ENCODE measurements at regions not wholly inside any gene's neighbourhood (a gene's known extent, or its start where the extent isn't known, plus 50 kb on each side); places are given as distances from the start of the nearest gene placed in this dataset.

DNA sequence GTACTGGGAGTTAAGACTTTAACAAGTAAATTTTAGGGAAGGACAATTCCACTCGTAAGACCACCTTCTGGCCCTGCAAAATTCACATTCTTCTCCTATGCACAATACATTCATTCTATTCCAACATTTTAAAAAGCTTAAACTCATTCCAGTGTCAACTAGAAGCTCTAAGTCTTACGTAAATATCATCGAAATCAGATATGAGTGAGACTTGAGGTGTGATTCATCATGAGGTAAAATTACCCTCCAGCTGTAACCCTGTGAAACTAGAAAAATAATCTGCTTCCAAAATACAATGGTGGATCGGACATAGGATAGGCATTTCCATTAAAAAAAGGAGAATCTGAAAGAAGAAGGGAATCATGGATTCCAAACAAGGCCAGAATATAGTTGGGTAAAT lies 370.3 kb downstream of the CDC14C start:
- no peak for TF ChIP-seq FOXA2 (IDR thresholded peaks at IDR 0.05)
- TF ChIP-seq NR2F2 (IDR thresholded peaks at IDR 0.05): no peak
- no peak for TF ChIP-seq GABPA (IDR thresholded peaks at IDR 0.05 in 1 of 2, conservative IDR thresholded peaks at IDR 0.05 in 1 of 2)
- no peak for TF ChIP-seq MAX (IDR thresholded peaks at IDR 0.05)
- TF ChIP-seq CTCF (IDR thresholded peaks at IDR 0.05; ENCODE audit: low read depth, low read length, missing input control): no peak
- TF ChIP-seq SP1 (IDR thresholded peaks at IDR 0.05): no peak
- no peak for TF ChIP-seq YY1 (IDR thresholded peaks at IDR 0.05)
- TF ChIP-seq JUND (IDR thresholded peaks at IDR 0.05): no peak
- TF ChIP-seq, protein P1, sequence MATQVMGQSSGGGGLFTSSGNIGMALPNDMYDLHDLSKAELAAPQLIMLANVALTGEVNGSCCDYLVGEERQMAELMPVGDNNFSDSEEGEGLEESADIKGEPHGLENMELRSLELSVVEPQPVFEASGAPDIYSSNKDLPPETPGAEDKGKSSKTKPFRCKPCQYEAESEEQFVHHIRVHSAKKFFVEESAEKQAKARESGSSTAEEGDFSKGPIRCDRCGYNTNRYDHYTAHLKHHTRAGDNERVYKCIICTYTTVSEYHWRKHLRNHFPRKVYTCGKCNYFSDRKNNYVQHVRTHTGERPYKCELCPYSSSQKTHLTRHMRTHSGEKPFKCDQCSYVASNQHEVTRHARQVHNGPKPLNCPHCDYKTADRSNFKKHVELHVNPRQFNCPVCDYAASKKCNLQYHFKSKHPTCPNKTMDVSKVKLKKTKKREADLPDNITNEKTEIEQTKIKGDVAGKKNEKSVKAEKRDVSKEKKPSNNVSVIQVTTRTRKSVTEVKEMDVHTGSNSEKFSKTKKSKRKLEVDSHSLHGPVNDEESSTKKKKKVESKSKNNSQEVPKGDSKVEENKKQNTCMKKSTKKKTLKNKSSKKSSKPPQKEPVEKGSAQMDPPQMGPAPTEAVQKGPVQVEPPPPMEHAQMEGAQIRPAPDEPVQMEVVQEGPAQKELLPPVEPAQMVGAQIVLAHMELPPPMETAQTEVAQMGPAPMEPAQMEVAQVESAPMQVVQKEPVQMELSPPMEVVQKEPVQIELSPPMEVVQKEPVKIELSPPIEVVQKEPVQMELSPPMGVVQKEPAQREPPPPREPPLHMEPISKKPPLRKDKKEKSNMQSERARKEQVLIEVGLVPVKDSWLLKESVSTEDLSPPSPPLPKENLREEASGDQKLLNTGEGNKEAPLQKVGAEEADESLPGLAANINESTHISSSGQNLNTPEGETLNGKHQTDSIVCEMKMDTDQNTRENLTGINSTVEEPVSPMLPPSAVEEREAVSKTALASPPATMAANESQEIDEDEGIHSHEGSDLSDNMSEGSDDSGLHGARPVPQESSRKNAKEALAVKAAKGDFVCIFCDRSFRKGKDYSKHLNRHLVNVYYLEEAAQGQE (IDR thresholded peaks at IDR 0.05): no peak
- no peak for TF ChIP-seq RAD21 (IDR thresholded peaks at IDR 0.05)
- TF ChIP-seq FOXA1 (IDR thresholded peaks at IDR 0.05): no peak
- TF ChIP-seq, protein P2, sequence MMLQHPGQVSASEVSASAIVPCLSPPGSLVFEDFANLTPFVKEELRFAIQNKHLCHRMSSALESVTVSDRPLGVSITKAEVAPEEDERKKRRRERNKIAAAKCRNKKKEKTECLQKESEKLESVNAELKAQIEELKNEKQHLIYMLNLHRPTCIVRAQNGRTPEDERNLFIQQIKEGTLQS (IDR thresholded peaks at IDR 0.05): no peak
- TF ChIP-seq TAF1 (conservative IDR thresholded peaks at IDR 0.05): no peak
- no peak for TF ChIP-seq EGR1 (IDR thresholded peaks at IDR 0.05; ENCODE audit: low read depth in 2 of 2)
- TF ChIP-seq HNF4A (conservative IDR thresholded peaks at IDR 0.05): no peak
- TF ChIP-seq HNF4G (IDR thresholded peaks at IDR 0.05): no peak
- TF ChIP-seq RXRA (IDR thresholded peaks at IDR 0.05): no peak
- Histone ChIP-seq H3K36me3 (ENCODE audit: control insufficient read depth in 4 of 4, insufficient read depth in 3 of 4, low read depth in 1 of 4, low read length in 3 of 4) (no peaks in the 10 kb centered on the region), H3K27me3 (ENCODE audit: control insufficient read depth in 4 of 4, insufficient read depth in 4 of 4, low read length in 3 of 4) (peaks cover 0 to 4% (median 0%) of the 10 kb centered on the region in 4 donors), H3K27ac (ENCODE audit: low read depth in 1 of 2, low read length in 2 of 2) (no peak overlapping the region), H3K9ac (ENCODE audit: low read depth in 1 of 2, low read length in 2 of 2) (no peak overlapping the region), H3K4me3 (ENCODE audit: low read depth in 1 of 3, low read length in 3 of 3) (no peak overlapping the region), H3K4me1 (ENCODE audit: control insufficient read depth in 4 of 4, insufficient read depth in 4 of 4, low read length in 3 of 4) (no peaks in the 10 kb centered on the region), H3K9me3 (ENCODE audit: control insufficient read depth in 4 of 4, low read length in 3 of 4) (no peaks in the 10 kb centered on the region)
- no peak for DNase-seq (ENCODE audit: low spot score)
- 79% methylated on average over 4 of the region's 4 CpGs for WGBS

DNA sequence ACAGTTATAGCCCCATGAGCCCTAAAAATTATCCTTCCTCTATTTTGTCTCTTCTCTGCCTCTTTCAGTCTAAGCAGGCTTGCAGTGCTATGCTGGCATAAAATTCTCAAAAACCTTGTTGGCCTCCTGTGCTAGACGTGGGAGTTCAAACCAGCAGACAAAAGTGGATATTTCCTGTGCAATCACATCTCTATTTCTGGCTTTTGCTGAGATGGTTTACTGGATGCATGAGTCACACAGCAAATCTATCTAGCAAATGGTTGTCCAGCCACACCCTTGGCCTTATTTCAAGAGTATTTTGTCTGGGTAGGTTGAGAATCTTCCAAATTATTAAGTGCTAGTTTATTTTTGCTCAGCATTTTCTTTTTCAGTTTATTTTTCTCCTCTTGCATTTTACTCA lies 370.8 kb downstream of the CDC14C start:
- Histone ChIP-seq H3K9ac (ENCODE audit: low read depth in 1 of 2, low read length in 2 of 2) (no peak overlapping the region), H3K4me3 (ENCODE audit: low read depth in 1 of 3, low read length in 3 of 3) (no peak overlapping the region)
- TF ChIP-seq, protein P2 (IDR thresholded peaks at IDR 0.05): no peak
- TF ChIP-seq FOXA1 (IDR thresholded peaks at IDR 0.05): no peak
- TF ChIP-seq YY1 (IDR thresholded peaks at IDR 0.05): no peak
- TF ChIP-seq JUND (IDR thresholded peaks at IDR 0.05): no peak
- no peak for TF ChIP-seq EGR1 (IDR thresholded peaks at IDR 0.05; ENCODE audit: low read depth in 2 of 2)
- TF ChIP-seq RXRA (IDR thresholded peaks at IDR 0.05): no peak
- TF ChIP-seq CTCF (IDR thresholded peaks at IDR 0.05; ENCODE audit: low read depth, low read length, missing input control): no peak
- TF ChIP-seq HNF4G (IDR thresholded peaks at IDR 0.05): no peak
- TF ChIP-seq, protein P1 (IDR thresholded peaks at IDR 0.05): no peak
- no peak for TF ChIP-seq MAX (IDR thresholded peaks at IDR 0.05)

More for the DNA sequence above, 370.8 kb downstream of the CDC14C start:
- no peaks in the 10 kb centered on the region for H3K36me3 ChIP-seq (ENCODE audit: control insufficient read depth in 4 of 4, insufficient read depth in 3 of 4, low read depth in 1 of 4, low read length in 3 of 4)
- no peaks in the 10 kb centered on the region for H3K4me1 ChIP-seq (ENCODE audit: control insufficient read depth in 4 of 4, insufficient read depth in 4 of 4, low read length in 3 of 4)
- H3K27ac ChIP-seq (ENCODE audit: low read depth in 1 of 2, low read length in 2 of 2): no peak overlapping the region
- 38% methylated on average over 1 of the region's 1 CpG for WGBS
- H3K27me3 ChIP-seq (ENCODE audit: control insufficient read depth in 4 of 4, insufficient read depth in 4 of 4, low read length in 3 of 4): peaks cover 0 to 4% (median 0%) of the 10 kb centered on the region in 4 donors
- no peaks in the 10 kb centered on the region for H3K9me3 ChIP-seq (ENCODE audit: control insufficient read depth in 4 of 4, low read length in 3 of 4)
- DNase-seq (ENCODE audit: low spot score): no peak

All from liver (tissue), 8 donors.